ENCODE measurements at regions not wholly inside any gene's neighbourhood (a gene's known extent, or its start where the extent isn't known, plus 50 kb on each side); places are given as distances from the start of the nearest gene placed in this dataset.
A peak's percentile ranks its signal among the peaks of the same experiment; 100 is the strongest.

GRCh38 chr4:10738826-10739489, 54.4 kb upstream of the CLNK start:
- Histone ChIP-seq H2BK15ac (ENCODE audit: low read depth, low read length) (no peak overlapping the region), H3K4me3 (ENCODE audit: insufficient read depth, low read depth, low read length) (no peak overlapping the region), H3K9me1 (ENCODE audit: insufficient read depth, low read length) (no peaks in the 10 kb centered on the region), H3K27me3 (ENCODE audit: control insufficient read depth, insufficient read depth, low read length) (no peaks in the 10 kb centered on the region; the same call in none of the 2 replicates), H2AK9ac (replicated peaks; ENCODE audit: low read depth, low read length, poor library complexity) (no peak overlapping the region), H3K27ac (ENCODE audit: insufficient read depth, low read length) (no peak overlapping the region), H3K4me2 (ENCODE audit: low read depth, low read length) (no peak overlapping the region), H2AK5ac (ENCODE audit: low read depth, low read length) (no peak overlapping the region), H3K56ac (ENCODE audit: extremely low read depth, insufficient read depth, low read length) (no peak overlapping the region), H4K20me1 (ENCODE audit: insufficient read depth, low read length) (no peaks in the 10 kb centered on the region), H4K8ac (ENCODE audit: low read depth in 2 of 2, low read length in 2 of 2) (no peak overlapping the region), H2BK5ac (ENCODE audit: low read depth, low read length, poor library complexity, severe bottlenecking) (no peak overlapping the region), H2AFZ (replicated peaks; ENCODE audit: low read length, poor library complexity) (no peak overlapping the region), H3K18ac (ENCODE audit: low read depth, low read length) (no peak overlapping the region), H2BK120ac (ENCODE audit: low read depth, low read length) (no peak overlapping the region), H3K4ac (ENCODE audit: low read depth, low read length) (no peak overlapping the region), H4K5ac (ENCODE audit: low read depth, low read length) (no peak overlapping the region), H3K23ac (ENCODE audit: low read depth, low read length) (no peak overlapping the region), H3K79me1 (ENCODE audit: low read depth in 1 of 2, low read length in 2 of 2) (no peaks in the 10 kb centered on the region), H3K9me3 (ENCODE audit: control insufficient read depth, insufficient read depth, low read length) (no peaks in the 10 kb centered on the region), H3K4me1 (ENCODE audit: control insufficient read depth, insufficient read depth, low read length) (peaks cover 4% of the 10 kb centered on the region; the same call in 1 of the 2 replicates), H3K9ac (ENCODE audit: low read depth, low read length) (no peak overlapping the region), H3K14ac (replicated peaks; ENCODE audit: low read depth, low read length) (no peak overlapping the region), H2BK20ac (ENCODE audit: low read depth, low read length) (no peak overlapping the region), H3K36me3 (ENCODE audit: control insufficient read depth, insufficient read depth, low read length) (no peaks in the 10 kb centered on the region), H4K91ac (ENCODE audit: insufficient read depth, low read depth, low read length) (no peak overlapping the region)
- intact Hi-C loops (cut with micrococcal nuclease) (no loop called here), in situ Hi-C loops (cut with MboI; ENCODE audit: low sequenced_read_pairs) (no loop called here), dilution Hi-C loops (cut with HindIII; ENCODE audit: low sequenced_read_pairs, unreplicated experiment) (no loop called here)
- no TSS peak for BruUV-seq (replicated peaks)
- ATAC-seq (ENCODE audit: low read depth) (no peak), DNase-seq (peak; percentile 24)
- CTCF ChIA-PET = no interaction called here
- POLR2A ChIA-PET (ENCODE audit: unreplicated experiment) = no interaction called here
- TF ChIP-seq, protein P1, sequence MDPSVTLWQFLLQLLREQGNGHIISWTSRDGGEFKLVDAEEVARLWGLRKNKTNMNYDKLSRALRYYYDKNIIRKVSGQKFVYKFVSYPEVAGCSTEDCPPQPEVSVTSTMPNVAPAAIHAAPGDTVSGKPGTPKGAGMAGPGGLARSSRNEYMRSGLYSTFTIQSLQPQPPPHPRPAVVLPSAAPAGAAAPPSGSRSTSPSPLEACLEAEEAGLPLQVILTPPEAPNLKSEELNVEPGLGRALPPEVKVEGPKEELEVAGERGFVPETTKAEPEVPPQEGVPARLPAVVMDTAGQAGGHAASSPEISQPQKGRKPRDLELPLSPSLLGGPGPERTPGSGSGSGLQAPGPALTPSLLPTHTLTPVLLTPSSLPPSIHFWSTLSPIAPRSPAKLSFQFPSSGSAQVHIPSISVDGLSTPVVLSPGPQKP (IDR thresholded peaks at IDR 0.05; ENCODE audit: borderline replicate concordance, low read depth, low read length) = no peak
- TF ChIP-seq MAFK (IDR thresholded peaks at IDR 0.05; ENCODE audit: low read depth, low read length) (peak; percentile 24; the same call in 1 of the 2 replicates), CTCF (conservative IDR thresholded peaks at IDR 0.05; ENCODE audit: low read depth, low read length) (no peak), NFE2L2 (IDR thresholded peaks at IDR 0.05; ENCODE audit: low read depth, low read length) (no peak)
- no CpG with 5 or more reads among the region's 5 CpGs for WGBS, 2 experiments (ENCODE audit: extremely low coverage in 2 of 2, insufficient read length in 1 of 2)

All from IMR-90 (cell line).